Caco-2 (cell line): ENCODE measurements at regions not wholly inside any gene's neighbourhood (a gene's known extent, or its start where the extent isn't known, plus 50 kb on each side); places are given as distances from the start of the nearest gene placed in this dataset.

Experiments
- BruUV-seq: library from RNA; stranded (reverse); fragments of 400-500 nt; replicated peaks from 2 replicates; lab custom pipeline; 2021; lab: Mats Ljungman, UMichigan
- CTCF ChIA-PET: fragments of 300-600 bp; sonication (Branson Sonifier 250); formaldehyde crosslinking; loops from one replicate; lab custom pipeline; 2022; ENCODE audit warnings: antibody characterized with exemption; lab: Charles Lee
- POLR2A ChIA-PET: fragments of 300-600 bp; sonication (Branson Sonifier 250); formaldehyde crosslinking; loops from one replicate; lab custom pipeline; 2022; ENCODE audit warnings: antibody characterized with exemption; lab: Charles Lee
- DNase-seq, 2 experiments: peaks; one replicate each; pipeline versions ENCODE4 v3.0.0 to v3.0.0-alpha.2; 2020 to 2022
- H3K27me3 ChIP-seq: replicated peaks from 2 replicates; pipeline ENCODE4 v1.6.0; 2011; ENCODE audit warnings: low read length; ENCODE audit not compliant: control insufficient read depth, insufficient read depth
- H3K36me3 ChIP-seq: 2 replicates; pipeline ENCODE4 v1.5.1; 2011; ENCODE audit warnings: low read length; ENCODE audit not compliant: control insufficient read depth, insufficient read depth
- H3K4me1 ChIP-seq: fragments of 250-450 bp; sonication (Bioruptor Pico); 2 replicates; pipeline ENCODE4 v1.5.1; 2020; ENCODE audit warnings: mild to moderate bottlenecking
- H3K4me3 ChIP-seq: 2 replicates; pipeline ENCODE4 v1.5.1; 2011; ENCODE audit warnings: low read depth, mild to moderate bottlenecking, control low read depth, low read length
- H3K9me3 ChIP-seq: fragments of 250-450 bp; sonication (Bioruptor Pico); 2 replicates; pipeline ENCODE4 v1.5.1; 2020; ENCODE audit warnings: mild to moderate bottlenecking, moderate library complexity
- H3K27ac Mint-ChIP-seq: one replicate; pipeline ENCODE4 v1.8.0; 2022; ENCODE audit warnings: mixed read lengths; ENCODE audit not compliant: unreplicated experiment
- H3K27me3 Mint-ChIP-seq: one replicate; pipeline ENCODE4 v1.8.0; 2022; ENCODE audit warnings: mixed read lengths; ENCODE audit not compliant: insufficient read depth, unreplicated experiment
- H3K36me3 Mint-ChIP-seq: one replicate; pipeline ENCODE4 v1.8.0; 2022; ENCODE audit warnings: mild to moderate bottlenecking, mixed read lengths; ENCODE audit not compliant: insufficient read depth, unreplicated experiment
- H3K4me1 Mint-ChIP-seq: one replicate; pipeline ENCODE4 v1.8.0; 2022; ENCODE audit warnings: low read depth, mixed read lengths; ENCODE audit not compliant: unreplicated experiment
- H3K4me3 Mint-ChIP-seq: one replicate; pipeline ENCODE4 v1.8.0; 2022; ENCODE audit warnings: mild to moderate bottlenecking, moderate library complexity, mixed read lengths; ENCODE audit not compliant: unreplicated experiment
- H3K9me3 Mint-ChIP-seq: one replicate; pipeline ENCODE4 v1.8.0; 2022; ENCODE audit warnings: mixed read lengths; ENCODE audit not compliant: unreplicated experiment
- CTCF ChIP-seq, 2 experiments: fragments of 200-600 bp in 1 of 2; IDR thresholded peaks; 1 replicate in 1 of 2; 2 replicates in 1 of 2; pipeline versions ENCODE4 v1.5.1 to v1.8.0; 2011 to 2022; ENCODE audit warnings: antibody characterized with exemption in 1 of 2, control low read depth in 1 of 2, inconsistent platforms in 1 of 2, low read depth in 1 of 2, low read length in 1 of 2, mild to moderate bottlenecking in 1 of 2, moderate library complexity in 1 of 2; ENCODE audit not compliant: insufficient read depth in 1 of 2, severe bottlenecking in 1 of 2, unreplicated experiment in 1 of 2
- intact Hi-C: fragments of 100-400 bp; cut with micrococcal nuclease; formaldehyde crosslinking; loops from one replicate; pipeline ENCODE4 v1.10.0; 2022; ENCODE audit not compliant: unreplicated experiment

GRCh38 chr20:40805592-40805991, 116.6 kb upstream of the MAFB start:
- peaks cover 12% of the 10 kb centered on the region for H3K27me3 ChIP-seq
- ChIA-PET CTCF (no interaction called here), POLR2A (no interaction called here)
- no peaks in the 10 kb centered on the region for H3K4me1 Mint-ChIP-seq
- no peak overlapping the region for H3K4me3 ChIP-seq
- no peaks in the 10 kb centered on the region for H3K4me1 ChIP-seq
- H3K27me3 Mint-ChIP-seq = peaks cover 39% of the 10 kb centered on the region
- H3K27ac Mint-ChIP-seq = no peak overlapping the region
- intact Hi-C loops = no loop called here
- no peak overlapping the region for H3K4me3 Mint-ChIP-seq
- BruUV-seq = no TSS peak
- no peaks in the 10 kb centered on the region; the same call in 1 of the 2 replicates for H3K9me3 ChIP-seq
- no peak for DNase-seq
- no peaks in the 10 kb centered on the region for H3K36me3 ChIP-seq
- no peaks in the 10 kb centered on the region for H3K9me3 Mint-ChIP-seq
- TF ChIP-seq CTCF (IDR thresholded peaks at IDR 0.05; ENCODE audit: insufficient read depth in 1 of 2, low read depth in 1 of 2, low read length in 1 of 2, severe bottlenecking in 1 of 2, unreplicated experiment in 1 of 2) = no peak
- no peaks in the 10 kb centered on the region for H3K36me3 Mint-ChIP-seq

DNA sequence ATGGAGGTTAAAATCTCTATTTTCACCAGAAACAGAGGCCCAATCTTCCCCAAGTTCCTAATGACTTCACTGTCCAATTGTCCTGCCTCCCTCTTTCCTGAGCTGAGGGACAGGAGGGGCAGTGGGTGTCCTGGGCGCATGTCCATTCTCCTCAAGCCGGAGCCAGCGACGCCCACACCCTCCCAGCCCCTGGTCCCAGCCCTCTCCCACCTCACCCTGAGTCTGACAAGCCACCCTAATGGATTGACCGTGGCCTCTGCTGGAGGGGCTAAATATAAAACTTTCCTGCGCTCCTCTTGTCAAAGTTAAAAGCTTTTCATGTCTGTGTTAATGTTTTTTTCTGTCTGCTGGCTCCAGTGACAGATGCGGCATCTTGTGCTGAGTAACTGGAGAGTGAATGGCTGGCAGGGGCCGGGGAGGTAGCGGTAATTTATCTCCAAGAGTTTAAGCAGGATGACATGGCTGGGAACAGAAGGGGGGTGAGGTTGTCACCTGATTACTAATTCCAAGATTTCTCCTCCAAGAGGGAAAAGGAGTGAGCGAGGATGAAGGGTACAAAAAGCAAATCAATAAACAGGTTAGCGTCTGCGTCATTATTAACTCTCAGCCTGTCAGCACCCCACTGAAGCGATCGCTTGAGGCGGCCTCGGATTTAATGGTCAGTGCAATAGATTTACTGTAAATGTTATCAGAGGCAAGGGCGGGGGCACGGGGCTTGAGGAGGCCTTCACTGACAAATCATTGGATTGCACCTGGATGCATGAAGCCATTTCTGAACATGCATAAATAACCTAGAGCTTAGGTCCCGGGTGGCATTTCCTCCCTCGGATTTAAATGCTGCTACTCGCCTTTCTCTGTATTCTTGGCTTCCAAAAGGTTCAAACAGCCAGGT, 118.1 kb upstream of the MAFB start:
- no peak for TF ChIP-seq CTCF (IDR thresholded peaks at IDR 0.05; ENCODE audit: insufficient read depth in 1 of 2, low read depth in 1 of 2, low read length in 1 of 2, severe bottlenecking in 1 of 2, unreplicated experiment in 1 of 2)
- Histone ChIP-seq H3K9me3 (no peaks in the 10 kb centered on the region), H3K4me1 (no peaks in the 10 kb centered on the region), H3K4me3 (no peak overlapping the region), H3K27me3 (peaks cover 12% of the 10 kb centered on the region), H3K36me3 (no peaks in the 10 kb centered on the region)
- no peaks in the 10 kb centered on the region for H3K9me3 Mint-ChIP-seq
- intact Hi-C loops = no loop called here
- no peak for DNase-seq
- no peak overlapping the region for H3K4me3 Mint-ChIP-seq
- no peaks in the 10 kb centered on the region for H3K36me3 Mint-ChIP-seq
- ChIA-PET CTCF (no interaction called here), POLR2A (no interaction called here)
- peaks cover 39% of the 10 kb centered on the region for H3K27me3 Mint-ChIP-seq
- no peak overlapping the region for H3K27ac Mint-ChIP-seq
- H3K4me1 Mint-ChIP-seq = no peaks in the 10 kb centered on the region
- no TSS peak for BruUV-seq

DNA sequence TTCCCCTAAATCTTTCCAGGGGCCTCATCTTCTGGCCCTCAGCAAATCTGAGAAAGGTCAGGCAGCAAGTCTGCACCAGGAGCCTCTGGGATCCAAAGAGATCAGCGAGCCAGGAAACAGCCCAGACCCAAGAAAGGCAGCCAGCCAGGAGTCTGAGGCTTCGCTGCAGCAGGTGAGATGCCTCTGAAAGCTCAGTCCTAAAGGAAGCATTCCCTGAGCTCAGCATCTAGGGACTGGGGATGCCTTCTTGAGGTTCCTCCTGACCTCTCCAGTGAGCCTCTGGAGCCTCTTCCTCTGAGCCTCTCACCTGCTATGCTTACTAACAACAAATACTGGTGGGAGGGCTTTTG, 118.8 kb upstream of the MAFB start:
- H3K27me3 Mint-ChIP-seq = peaks cover 39% of the 10 kb centered on the region
- H3K9me3 ChIP-seq = no peaks in the 10 kb centered on the region
- no TSS peak for BruUV-seq
- intact Hi-C loops = no loop called here
- no peak overlapping the region for H3K27ac Mint-ChIP-seq
- peaks cover 12% of the 10 kb centered on the region for H3K27me3 ChIP-seq
- no peaks in the 10 kb centered on the region for H3K36me3 ChIP-seq
- no peak for TF ChIP-seq CTCF (IDR thresholded peaks at IDR 0.05; ENCODE audit: insufficient read depth in 1 of 2, low read depth in 1 of 2, low read length in 1 of 2, severe bottlenecking in 1 of 2, unreplicated experiment in 1 of 2)
- H3K4me1 ChIP-seq = no peaks in the 10 kb centered on the region
- no peaks in the 10 kb centered on the region for H3K9me3 Mint-ChIP-seq
- ChIA-PET CTCF (no interaction called here), POLR2A (no interaction called here)
- H3K4me3 ChIP-seq = no peak overlapping the region
- H3K36me3 Mint-ChIP-seq = no peaks in the 10 kb centered on the region
- H3K4me3 Mint-ChIP-seq = no peak overlapping the region
- DNase-seq = no peak
- H3K4me1 Mint-ChIP-seq = no peaks in the 10 kb centered on the region
